Endothelial cell of umbilical vein (primary cell): ENCODE measurements at regions not wholly inside any gene's neighbourhood (a gene's known extent, or its start where the extent isn't known, plus 50 kb on each side); places are given as distances from the start of the nearest gene placed in this dataset.

Experiments used
- BruUV-seq: library from RNA; stranded (reverse); fragments of 400-500 nt; replicated peaks from 2 replicates; lab custom pipeline; 2021; lab: Mats Ljungman, UMichigan
- CTCF ChIA-PET: fragments of 300-600, 350-600 bp; sonication (Branson Sonifier 250); formaldehyde crosslinking; loops from one replicate; lab custom pipeline; 2021; ENCODE audit warnings: antibody characterized with exemption, inconsistent platforms; lab: Charles Lee
- POLR2A ChIA-PET: fragments of 300-600, 350-600 bp; sonication (Branson Sonifier 250); formaldehyde crosslinking; loops from one replicate; lab custom pipeline; 2021; ENCODE audit warnings: antibody characterized with exemption, inconsistent platforms; lab: Charles Lee
- DNase-seq: peaks from one replicate; pipeline ENCODE4 v3.0.0-alpha.2; 2011; ENCODE audit warnings: low read depth, low spot score
- FAIRE-seq: peaks from 2 replicates; lab custom pipeline; 2011; peaks lifted over from hg19 to GRCh38; lab: Jason Lieb, UNC
- H2AFZ ChIP-seq: 2 replicates; pipeline ENCODE4 v1.6.0; 2012; ENCODE audit warnings: low read depth, low read length, control low read depth, inconsistent platforms
- H3K27ac ChIP-seq: 2 replicates; pipeline ENCODE4 v1.5.1; 2011; ENCODE audit warnings: low read depth, mild to moderate bottlenecking, control low read depth, low read length, moderate library complexity; ENCODE audit not compliant: insufficient read depth
- H3K27me3 ChIP-seq, 2 experiments: 2 replicates each; pipeline versions ENCODE4 v1.6.0 to v1.6.1; 2011; ENCODE audit warnings: low read length in 2 of 2, mixed read lengths in 1 of 2; ENCODE audit not compliant: control insufficient read depth in 2 of 2, insufficient read depth in 2 of 2
- H3K36me3 ChIP-seq, 2 experiments: 2 replicates in 1 of 2; 3 replicates in 1 of 2; pipeline ENCODE4 v1.5.1; 2011; ENCODE audit warnings: low read length in 2 of 2, mild to moderate bottlenecking in 1 of 2, moderate library complexity in 1 of 2; ENCODE audit not compliant: control insufficient read depth in 2 of 2, insufficient read depth in 2 of 2; ENCODE audit errors: extremely low read depth in 1 of 2
- H3K4me1 ChIP-seq: 3 replicates; pipeline ENCODE4 v1.5.1; 2011; ENCODE audit warnings: mild to moderate bottlenecking, low read length; ENCODE audit not compliant: control insufficient read depth, insufficient read depth; ENCODE audit errors: extremely low read depth
- H3K4me2 ChIP-seq: 2 replicates; pipeline ENCODE4 v1.6.1; 2011; ENCODE audit warnings: low read length, control low read depth, mixed read lengths; ENCODE audit not compliant: insufficient read depth
- H3K4me3 ChIP-seq, 3 experiments: fragments of 200-600 bp in 1 of 3; sonication (generic), shearing (Covaris generic) in 1 of 3; replicated peaks in 1 of 3; 2 replicates each; pipeline ENCODE4 v1.5.1; 2011 to 2016; ENCODE audit warnings: control low read depth in 3 of 3, low read length in 3 of 3, mild to moderate bottlenecking in 2 of 3, inconsistent platforms in 1 of 3, low read depth in 1 of 3, moderate library complexity in 1 of 3; ENCODE audit not compliant: insufficient read depth in 1 of 3
- H3K79me2 ChIP-seq: 2 replicates; pipeline ENCODE4 v1.6.0; 2012; ENCODE audit warnings: low read length, inconsistent platforms; ENCODE audit not compliant: control insufficient read depth, insufficient read depth
- H3K9ac ChIP-seq: replicated peaks from 2 replicates; pipeline ENCODE3; 2011; ENCODE audit warnings: low read length, control low read depth; ENCODE audit not compliant: insufficient read depth; ENCODE audit errors: extremely low read depth
- H3K9me1 ChIP-seq: replicated peaks from 3 replicates; pipeline ENCODE4 v1.6.0; 2011; ENCODE audit warnings: mild to moderate bottlenecking, low read length; ENCODE audit not compliant: control insufficient read depth, insufficient read depth; ENCODE audit errors: extremely low read depth
- H3K9me3 ChIP-seq: replicated peaks from 2 replicates; pipeline ENCODE4 v1.5.1; 2012; ENCODE audit warnings: low read length, inconsistent platforms; ENCODE audit not compliant: control insufficient read depth, insufficient read depth
- H4K20me1 ChIP-seq: replicated peaks from 2 replicates; pipeline ENCODE3; 2011; ENCODE audit warnings: mild to moderate bottlenecking, low read length; ENCODE audit not compliant: control insufficient read depth, insufficient read depth; ENCODE audit errors: extremely low read depth
- EZH2 ChIP-seq: IDR thresholded peaks from 2 replicates; pipeline ENCODE4 v1.6.1; 2012; ENCODE audit warnings: borderline replicate concordance, low read depth, mild to moderate bottlenecking, moderate library complexity, low read length, inconsistent platforms; ENCODE audit not compliant: severe bottlenecking
- FOS ChIP-seq: IDR thresholded peaks from 2 replicates; pipeline ENCODE4 v1.6.1; 2011; ENCODE audit warnings: mild to moderate bottlenecking, low read length, moderate library complexity, borderline replicate concordance; ENCODE audit not compliant: insufficient read depth
- GATA2 ChIP-seq: IDR thresholded peaks from 2 replicates; pipeline ENCODE4 v1.7.0; 2011; ENCODE audit warnings: low read depth, mild to moderate bottlenecking, moderate library complexity, mixed read lengths, low read length; ENCODE audit not compliant: insufficient read length, insufficient read depth
- dilution Hi-C: fragments of 300-500 bp; cut with MboI; formaldehyde crosslinking; loops from one replicate; pipeline ENCODE4 v1.15.0; 2019; ENCODE audit warnings: low sequenced_read_pairs; ENCODE audit not compliant: extremely low pct_ligation_motif_present
- intact Hi-C: fragments of 100-400 bp; cut with micrococcal nuclease; formaldehyde crosslinking; loops from one replicate; pipeline ENCODE4 v1.10.0; 2022
- TF ChIP-seq, protein P1 (sequence below): IDR thresholded peaks from 2 replicates; pipeline ENCODE4 v1.6.1; 2011; ENCODE audit not compliant: insufficient read depth, insufficient read length
- TF ChIP-seq, protein P2 (sequence below), 2 donors: IDR thresholded peaks; 1 replicate in 1 of 2; 2 replicates in 1 of 2; pipeline ENCODE4 v1.5.1; 2011; ENCODE audit warnings: low read length in 2 of 2, mild to moderate bottlenecking in 2 of 2, moderate library complexity in 2 of 2, control low read depth in 1 of 2, inconsistent platforms in 1 of 2, low read depth in 1 of 2; ENCODE audit not compliant: insufficient read depth in 1 of 2; ENCODE audit errors: extremely low read depth in 1 of 2

DNA sequence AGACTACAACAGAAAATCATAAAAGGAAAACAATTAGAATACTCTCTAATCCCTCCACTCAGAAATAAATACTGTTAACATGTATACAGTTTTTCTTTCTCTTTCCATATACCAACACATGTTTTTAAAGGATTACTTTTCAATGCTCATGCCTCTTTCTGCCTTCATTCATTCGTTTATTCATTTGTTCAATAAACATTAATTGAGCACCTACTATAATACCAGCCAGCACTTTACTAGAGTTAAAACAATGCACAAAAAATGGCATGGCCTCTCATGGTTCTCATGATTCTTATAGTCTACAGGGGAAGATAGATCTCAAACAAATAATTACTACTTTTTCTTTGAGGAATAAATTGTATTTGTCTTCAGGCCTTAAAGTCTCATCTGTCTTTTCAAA, 70.3 kb upstream of the RIPOR2 start:
- H3K9me3 ChIP-seq = no peaks in the 10 kb centered on the region
- H2AFZ ChIP-seq = no peak overlapping the region
- H3K36me3 ChIP-seq = no peaks in the 10 kb centered on the region
- H3K4me1 ChIP-seq = peaks cover 31% of the 10 kb centered on the region
- H3K9me1 ChIP-seq = no peaks in the 10 kb centered on the region
- no peaks in the 10 kb centered on the region for H3K79me2 ChIP-seq
- intact Hi-C loops (no loop called here), dilution Hi-C loops (no loop called here)
- no peak overlapping the region for H3K4me3 ChIP-seq
- FAIRE-seq (no peak), DNase-seq (no peak)
- no TSS peak for BruUV-seq
- no peak overlapping the region for H3K27ac ChIP-seq
- no peaks in the 10 kb centered on the region for H4K20me1 ChIP-seq
- ChIA-PET POLR2A (interaction anchor here (0.9 kb wide), 1 partner anchor 287 kb away, joined by 3 read pairs; the partner anchor contains the start of gene C6orf62), CTCF (interaction anchor here (1.0 to 6.4 kb wide), 3 partner anchors 12 to 65 kb away, joined by 4 to 45 read pairs (median 11); no protein-coding TSS in a partner anchor)
- H3K27me3 ChIP-seq = no peaks in the 10 kb centered on the region
- no peak overlapping the region for H3K9ac ChIP-seq
- TF ChIP-seq FOS (no peak), EZH2 (no peak), GATA2 (no peak)
- TF ChIP-seq, protein P1, sequence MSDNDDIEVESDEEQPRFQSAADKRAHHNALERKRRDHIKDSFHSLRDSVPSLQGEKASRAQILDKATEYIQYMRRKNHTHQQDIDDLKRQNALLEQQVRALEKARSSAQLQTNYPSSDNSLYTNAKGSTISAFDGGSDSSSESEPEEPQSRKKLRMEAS = no peak
- no peak overlapping the region for H3K4me2 ChIP-seq

DNA sequence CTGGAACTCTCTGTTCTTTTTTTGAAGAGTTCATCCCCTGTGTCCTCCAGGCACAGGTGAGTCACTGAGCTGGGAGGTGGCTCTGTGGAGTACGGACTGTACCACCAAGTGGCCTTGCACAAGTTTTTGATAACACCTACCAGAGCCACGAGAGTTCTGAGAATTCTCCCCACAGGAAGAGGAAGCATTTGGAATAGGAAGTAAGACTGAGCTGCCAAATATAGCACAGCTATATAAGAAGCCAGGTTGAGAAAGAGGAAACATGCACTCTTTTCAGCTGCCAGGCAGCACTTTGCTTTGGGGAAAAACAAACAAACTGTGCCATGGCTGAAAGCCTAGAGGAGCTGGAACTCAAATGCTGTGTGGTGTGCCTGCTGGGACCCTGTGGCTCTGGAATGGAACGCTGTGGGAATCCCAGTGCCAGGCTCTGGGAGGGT, 70.8 kb upstream of the RIPOR2 start:
- H3K27ac ChIP-seq = peak overlapping the region; percentile 19
- no peaks in the 10 kb centered on the region for H3K9me3 ChIP-seq
- H3K9me1 ChIP-seq = no peaks in the 10 kb centered on the region
- no peak overlapping the region for H3K4me2 ChIP-seq
- H3K9ac ChIP-seq = no peak overlapping the region
- no peaks in the 10 kb centered on the region for H3K27me3 ChIP-seq
- CTCF ChIA-PET = interaction anchor here (1.0 to 6.4 kb wide), 3 partner anchors 11 to 64 kb away, joined by 4 to 45 read pairs (median 11); no protein-coding TSS in a partner anchor
- H3K79me2 ChIP-seq = no peaks in the 10 kb centered on the region
- peak; percentile 68 for DNase-seq
- H3K36me3 ChIP-seq = no peaks in the 10 kb centered on the region
- H2AFZ ChIP-seq = peak overlapping the region; percentile 63
- no peak overlapping the region for H3K4me3 ChIP-seq
- FAIRE-seq = no peak
- intact Hi-C loops = no loop called here
- dilution Hi-C loops = no loop called here
- BruUV-seq = no TSS peak
- POLR2A ChIA-PET = interaction anchor here (0.9 kb wide), 1 partner anchor 287 kb away, joined by 3 read pairs; the partner anchor contains the start of gene C6orf62
- H4K20me1 ChIP-seq = no peaks in the 10 kb centered on the region
- H3K4me1 ChIP-seq = peaks cover 33% of the 10 kb centered on the region
- TF ChIP-seq FOS (peak; percentile 14), GATA2 (no peak)
- TF ChIP-seq, protein P2, sequence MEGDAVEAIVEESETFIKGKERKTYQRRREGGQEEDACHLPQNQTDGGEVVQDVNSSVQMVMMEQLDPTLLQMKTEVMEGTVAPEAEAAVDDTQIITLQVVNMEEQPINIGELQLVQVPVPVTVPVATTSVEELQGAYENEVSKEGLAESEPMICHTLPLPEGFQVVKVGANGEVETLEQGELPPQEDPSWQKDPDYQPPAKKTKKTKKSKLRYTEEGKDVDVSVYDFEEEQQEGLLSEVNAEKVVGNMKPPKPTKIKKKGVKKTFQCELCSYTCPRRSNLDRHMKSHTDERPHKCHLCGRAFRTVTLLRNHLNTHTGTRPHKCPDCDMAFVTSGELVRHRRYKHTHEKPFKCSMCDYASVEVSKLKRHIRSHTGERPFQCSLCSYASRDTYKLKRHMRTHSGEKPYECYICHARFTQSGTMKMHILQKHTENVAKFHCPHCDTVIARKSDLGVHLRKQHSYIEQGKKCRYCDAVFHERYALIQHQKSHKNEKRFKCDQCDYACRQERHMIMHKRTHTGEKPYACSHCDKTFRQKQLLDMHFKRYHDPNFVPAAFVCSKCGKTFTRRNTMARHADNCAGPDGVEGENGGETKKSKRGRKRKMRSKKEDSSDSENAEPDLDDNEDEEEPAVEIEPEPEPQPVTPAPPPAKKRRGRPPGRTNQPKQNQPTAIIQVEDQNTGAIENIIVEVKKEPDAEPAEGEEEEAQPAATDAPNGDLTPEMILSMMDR (IDR thresholded peaks at IDR 0.05; ENCODE audit: extremely low read depth in 1 of 2, insufficient read depth in 1 of 2, low read depth in 1 of 2, low read length in 2 of 2) = no peak
